Fibroblast of villous mesenchyme (primary cell): ENCODE measurements at regions not wholly inside any gene's neighbourhood (a gene's known extent, or its start where the extent isn't known, plus 50 kb on each side); places are given as distances from the start of the nearest gene placed in this dataset.

ENCODE experiments used
- DNase-seq: peaks from one replicate; pipeline ENCODE4 v3.0.0-alpha.2; 2010; ENCODE audit warnings: low read depth
- H3K4me3 ChIP-seq: 2 replicates; pipeline ENCODE4 v1.5.1; 2011; ENCODE audit warnings: low read depth, mild to moderate bottlenecking, low read length
- TF ChIP-seq, protein P1 (sequence below): IDR thresholded peaks from 2 replicates; pipeline ENCODE4 v1.5.1; 2012; ENCODE audit warnings: low read depth, mild to moderate bottlenecking, low read length; ENCODE audit not compliant: insufficient read depth

DNA sequence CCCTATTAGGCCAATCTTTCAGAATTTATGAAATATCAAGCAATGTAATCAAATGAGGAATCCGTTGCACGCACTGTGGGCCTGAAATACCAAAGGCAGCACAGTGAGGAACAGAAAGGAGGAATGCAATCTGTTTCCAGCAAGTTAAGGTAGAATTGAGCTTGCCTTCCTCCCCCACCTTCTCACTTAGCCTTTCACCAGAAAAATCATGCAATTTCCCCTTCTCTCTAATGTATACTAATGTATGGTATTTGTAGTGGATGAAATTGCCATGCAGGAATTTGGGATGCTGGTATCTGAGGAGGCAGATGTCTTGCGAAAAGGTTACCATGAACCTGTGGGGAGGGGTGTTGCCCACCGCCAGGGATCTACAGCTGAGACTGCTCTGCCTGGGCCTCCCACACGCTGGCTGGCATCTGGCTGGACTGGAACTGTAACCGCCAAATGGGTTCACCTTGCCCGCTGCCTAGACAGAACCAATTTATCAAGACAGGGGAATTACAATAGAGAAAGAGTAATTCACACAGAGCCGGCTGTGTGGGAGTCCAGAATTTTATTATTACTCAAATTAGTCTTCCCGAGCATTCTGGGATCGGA, 222.4 kb upstream of the MYLIP start:
- TF ChIP-seq, protein P1, sequence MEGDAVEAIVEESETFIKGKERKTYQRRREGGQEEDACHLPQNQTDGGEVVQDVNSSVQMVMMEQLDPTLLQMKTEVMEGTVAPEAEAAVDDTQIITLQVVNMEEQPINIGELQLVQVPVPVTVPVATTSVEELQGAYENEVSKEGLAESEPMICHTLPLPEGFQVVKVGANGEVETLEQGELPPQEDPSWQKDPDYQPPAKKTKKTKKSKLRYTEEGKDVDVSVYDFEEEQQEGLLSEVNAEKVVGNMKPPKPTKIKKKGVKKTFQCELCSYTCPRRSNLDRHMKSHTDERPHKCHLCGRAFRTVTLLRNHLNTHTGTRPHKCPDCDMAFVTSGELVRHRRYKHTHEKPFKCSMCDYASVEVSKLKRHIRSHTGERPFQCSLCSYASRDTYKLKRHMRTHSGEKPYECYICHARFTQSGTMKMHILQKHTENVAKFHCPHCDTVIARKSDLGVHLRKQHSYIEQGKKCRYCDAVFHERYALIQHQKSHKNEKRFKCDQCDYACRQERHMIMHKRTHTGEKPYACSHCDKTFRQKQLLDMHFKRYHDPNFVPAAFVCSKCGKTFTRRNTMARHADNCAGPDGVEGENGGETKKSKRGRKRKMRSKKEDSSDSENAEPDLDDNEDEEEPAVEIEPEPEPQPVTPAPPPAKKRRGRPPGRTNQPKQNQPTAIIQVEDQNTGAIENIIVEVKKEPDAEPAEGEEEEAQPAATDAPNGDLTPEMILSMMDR = no peak
- no peak overlapping the region for H3K4me3 ChIP-seq
- DNase-seq = no peak

DNA sequence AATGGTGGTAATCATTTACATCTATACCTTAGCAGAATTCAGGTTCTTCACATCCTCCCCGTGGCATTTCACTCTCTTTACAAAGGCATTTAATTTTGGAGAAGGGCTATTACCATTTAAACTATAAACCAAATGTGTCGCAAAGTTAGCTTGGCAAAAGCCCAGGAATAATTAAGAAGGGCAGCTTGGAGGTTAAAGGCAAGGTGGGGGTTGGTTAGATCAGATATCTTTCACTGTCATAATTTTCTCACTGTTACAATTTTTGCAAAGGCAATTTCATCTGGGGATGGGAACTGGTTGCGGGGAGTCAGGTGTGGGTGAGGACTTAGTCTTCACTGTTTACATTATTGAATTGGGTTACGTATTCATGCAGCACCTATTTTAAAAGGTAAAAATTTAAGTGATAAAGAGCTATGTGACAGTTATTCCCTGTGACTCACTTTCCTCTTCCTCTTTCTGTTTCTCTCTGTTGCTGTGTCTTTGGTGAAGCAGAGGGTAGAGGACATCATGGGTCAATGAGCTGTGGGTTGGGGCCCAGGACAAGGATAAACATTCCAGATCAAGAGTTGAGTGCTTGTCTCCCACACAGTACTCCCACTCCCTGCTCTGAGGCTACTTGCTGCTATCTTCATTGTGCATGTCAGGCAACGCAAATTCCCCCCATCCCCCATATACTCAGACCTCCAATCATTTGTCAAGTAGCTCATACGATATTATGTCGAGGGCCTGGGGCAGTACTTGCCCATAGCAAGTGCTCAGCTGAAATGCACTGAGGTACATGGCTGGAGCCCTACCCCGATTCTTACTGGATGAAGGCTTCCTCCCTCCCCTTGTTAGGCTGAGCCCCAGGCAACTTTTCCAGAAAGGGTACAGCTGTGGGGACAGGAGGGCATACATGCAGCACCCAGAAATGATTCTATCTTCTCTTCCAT, 223.1 kb upstream of the MYLIP start:
- no peak for DNase-seq
- TF ChIP-seq, protein P1 = no peak
- no peak overlapping the region for H3K4me3 ChIP-seq

DNA sequence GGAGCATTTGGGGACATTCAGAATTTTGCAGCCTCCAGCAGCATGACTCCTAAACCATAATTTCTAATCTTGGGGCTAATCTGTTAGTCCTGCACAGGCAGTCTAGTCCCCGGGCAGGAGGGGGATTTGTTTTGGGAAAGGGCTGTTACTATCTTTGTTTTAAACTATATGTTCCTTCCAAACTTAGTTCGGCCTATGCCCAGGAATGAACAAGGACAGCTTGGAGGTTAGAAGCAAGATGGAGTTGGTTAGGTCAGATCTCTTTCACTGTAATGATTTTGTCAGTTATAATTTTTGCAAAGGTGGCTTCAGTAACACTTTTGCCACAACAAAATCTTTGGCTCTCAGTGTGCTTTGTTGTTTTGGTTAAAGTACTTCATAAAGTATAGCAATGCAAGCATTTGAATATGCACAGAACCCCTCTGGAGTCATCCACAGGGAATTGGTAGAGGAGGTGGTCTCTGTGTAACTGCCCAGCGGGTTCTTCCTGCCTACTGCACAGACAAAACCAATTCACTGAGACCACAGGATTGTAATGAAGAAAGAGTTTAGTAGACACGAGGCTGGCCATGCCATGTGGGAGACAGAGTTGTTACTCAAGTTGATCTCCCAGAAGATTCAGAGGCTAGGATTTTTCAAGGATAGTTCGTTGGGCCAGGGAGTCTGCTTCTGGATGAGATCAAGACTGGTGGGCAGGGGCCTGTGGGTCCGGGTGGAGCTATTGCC, 224.1 kb upstream of the MYLIP start:
- DNase-seq = no peak

DNA sequence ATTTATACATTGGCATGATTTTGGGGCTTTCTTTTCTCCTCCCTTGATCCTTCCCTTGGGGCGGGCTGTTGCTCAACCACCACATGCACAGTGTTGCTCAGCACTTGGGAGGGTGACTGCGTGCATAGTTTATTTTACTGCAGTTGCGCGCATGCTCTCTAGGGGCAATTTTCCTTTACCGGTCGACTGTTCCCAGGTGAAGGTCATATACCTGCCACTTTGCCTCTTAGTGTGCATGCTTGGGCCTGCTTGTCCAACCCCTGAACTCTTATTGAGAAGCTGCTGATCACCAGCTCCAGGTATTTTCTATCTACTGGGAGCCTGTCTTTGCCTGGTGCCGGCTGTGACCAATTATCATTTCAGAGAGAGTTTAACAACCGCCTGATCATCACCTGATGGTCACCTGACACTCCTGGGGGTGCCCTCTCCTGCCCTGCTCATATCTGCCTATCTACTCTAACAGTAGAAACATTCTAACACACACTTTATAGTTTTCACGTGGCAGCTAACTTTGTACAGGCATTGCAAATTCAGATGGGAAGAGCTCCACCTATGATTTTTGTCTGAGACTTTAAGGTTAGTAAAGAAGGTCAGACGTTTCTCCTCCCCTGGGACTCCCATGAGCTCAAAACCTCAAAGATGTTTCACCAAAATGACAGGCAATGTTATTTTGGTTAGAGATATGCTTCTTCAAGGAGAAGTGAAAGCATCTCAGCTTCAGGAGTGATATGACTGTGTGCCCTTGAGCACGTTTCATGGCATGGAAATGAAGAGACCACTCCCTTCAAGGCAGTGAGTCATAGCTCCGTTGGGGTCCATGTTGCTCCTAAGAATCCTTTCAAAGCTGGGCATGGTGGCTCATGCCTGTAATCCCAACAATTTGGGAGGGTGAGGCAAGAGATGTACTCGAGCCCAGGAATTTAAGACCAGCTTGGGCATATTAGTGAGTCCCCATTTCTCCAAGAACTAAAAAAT, 227.5 kb upstream of the MYLIP start:
- no peak overlapping the region for H3K4me3 ChIP-seq
- DNase-seq = no peak
- TF ChIP-seq, protein P1 = no peak

More for the DNA sequence above, 224.1 kb upstream of the MYLIP start:
- no peak overlapping the region for H3K4me3 ChIP-seq
- TF ChIP-seq, protein P1 = no peak

DNA sequence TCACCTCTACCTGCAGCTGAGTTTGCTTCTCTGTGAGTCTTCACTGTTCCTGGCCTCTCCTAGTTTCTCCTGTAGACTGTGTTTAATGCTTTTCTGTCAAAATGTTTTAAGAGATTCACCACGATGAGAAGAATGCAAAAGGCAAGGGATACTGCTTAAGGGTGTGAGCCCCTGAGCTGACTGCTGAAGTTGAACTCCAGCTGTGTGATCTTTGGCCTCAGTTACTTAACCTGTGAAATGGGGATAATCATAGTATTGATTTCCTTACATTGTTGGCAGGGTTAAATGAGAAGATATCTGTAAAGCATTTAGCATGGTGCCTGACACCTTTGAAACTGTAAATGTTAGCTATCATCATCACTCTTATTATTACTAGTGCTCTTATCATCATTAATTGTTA, 230.2 kb upstream of the MYLIP start:
- TF ChIP-seq, protein P1 = no peak
- DNase-seq = no peak
- H3K4me3 ChIP-seq = no peak overlapping the region
